Liver (tissue), 8 donors: ENCODE measurements at regions not wholly inside any gene's neighbourhood (a gene's known extent, or its start where the extent isn't known, plus 50 kb on each side); places are given as distances from the start of the nearest gene placed in this dataset.

ENCODE experiments used
- DNase-seq: peaks from one replicate; pipeline ENCODE4 v3.0.0-alpha.2; 2017; ENCODE audit warnings: low spot score
- H3K27ac ChIP-seq, 2 donors: one replicate each; pipeline ENCODE4 v1.7.0; 2013; ENCODE audit warnings: inconsistent platforms in 2 of 2, low read length in 2 of 2, control low read depth in 1 of 2, low read depth in 1 of 2, mild to moderate bottlenecking in 1 of 2
- H3K27me3 ChIP-seq, 4 donors: one replicate each; pipeline versions ENCODE4 v1.6.1 to v1.7.0; 2013; ENCODE audit warnings: low read length in 3 of 4, inconsistent platforms in 1 of 4, mild to moderate bottlenecking in 1 of 4, moderate library complexity in 1 of 4; ENCODE audit not compliant: control insufficient read depth in 4 of 4, insufficient read depth in 4 of 4
- H3K36me3 ChIP-seq, 4 donors: one replicate each; pipeline versions ENCODE4 v1.6.1 to v1.7.0; 2013; ENCODE audit warnings: low read length in 3 of 4, mild to moderate bottlenecking in 3 of 4, low read depth in 1 of 4, moderate library complexity in 1 of 4; ENCODE audit not compliant: control insufficient read depth in 4 of 4, insufficient read depth in 3 of 4
- H3K4me1 ChIP-seq, 4 donors: one replicate each; pipeline versions ENCODE4 v1.6.1 to v1.7.0; 2013; ENCODE audit warnings: low read length in 3 of 4, mild to moderate bottlenecking in 3 of 4, moderate library complexity in 1 of 4; ENCODE audit not compliant: control insufficient read depth in 4 of 4, insufficient read depth in 4 of 4
- H3K4me3 ChIP-seq, 3 donors: one replicate each; pipeline versions ENCODE4 v1.6.1 to v1.7.0; 2013; ENCODE audit warnings: low read length in 3 of 3, control low read depth in 1 of 3, low read depth in 1 of 3, mild to moderate bottlenecking in 1 of 3
- H3K9ac ChIP-seq, 2 donors: one replicate each; pipeline ENCODE4 v1.7.0; 2013; ENCODE audit warnings: low read length in 2 of 2, mild to moderate bottlenecking in 2 of 2, moderate library complexity in 2 of 2, control low read depth in 1 of 2, low read depth in 1 of 2
- H3K9me3 ChIP-seq, 4 donors: one replicate each; pipeline versions ENCODE4 v1.6.1 to v1.7.0; 2013; ENCODE audit warnings: low read length in 3 of 4; ENCODE audit not compliant: control insufficient read depth in 4 of 4
- ATF3 ChIP-seq: IDR thresholded peaks from 2 replicates; pipeline ENCODE4 v1.6.1; 2016; ENCODE audit warnings: antibody characterized with exemption
- CTCF ChIP-seq: fragments of 150-350 bp; IDR thresholded peaks from 2 replicates; pipeline ENCODE4 v1.5.1; 2017; ENCODE audit warnings: improper control_type of control experiment, low read depth, low read length; ENCODE audit not compliant: missing input control
- EGR1 ChIP-seq, 2 donors: IDR thresholded peaks; 2 replicates each; pipeline ENCODE4 v1.6.1; 2016 to 2018; ENCODE audit warnings: antibody characterized with exemption in 2 of 2, low read depth in 2 of 2
- FOXA1 ChIP-seq: IDR thresholded peaks from 2 replicates; pipeline ENCODE4 v1.6.1; 2016; ENCODE audit warnings: antibody characterized with exemption
- FOXA2 ChIP-seq: IDR thresholded peaks from 2 replicates; pipeline ENCODE4 v1.6.1; 2016; ENCODE audit warnings: antibody characterized with exemption
- GABPA ChIP-seq, 2 donors: IDR thresholded peaks in 1 of 2; conservative IDR thresholded peaks in 1 of 2; 2 replicates each; pipeline ENCODE4 v1.6.1; 2016; ENCODE audit warnings: antibody characterized with exemption in 2 of 2, mild to moderate bottlenecking in 1 of 2, moderate library complexity in 1 of 2
- HNF4A ChIP-seq, 2 donors: conservative IDR thresholded peaks; 2 replicates each; pipeline ENCODE4 v1.6.1; 2016; ENCODE audit warnings: antibody characterized with exemption in 2 of 2, mild to moderate bottlenecking in 2 of 2
- HNF4G ChIP-seq: IDR thresholded peaks from 2 replicates; pipeline ENCODE4 v1.6.1; 2016; ENCODE audit warnings: antibody characterized with exemption
- JUND ChIP-seq, 2 donors: IDR thresholded peaks; 2 replicates each; pipeline ENCODE4 v1.6.1; 2016; ENCODE audit warnings: antibody characterized with exemption in 2 of 2
- MAX ChIP-seq: IDR thresholded peaks from 2 replicates; pipeline ENCODE4 v1.6.1; 2016; ENCODE audit warnings: antibody characterized with exemption
- NR2F2 ChIP-seq: IDR thresholded peaks from 2 replicates; pipeline ENCODE4 v1.6.1; 2016; ENCODE audit warnings: antibody characterized with exemption
- RAD21 ChIP-seq, 2 donors: IDR thresholded peaks; 2 replicates each; pipeline ENCODE4 v1.6.1; 2016; ENCODE audit warnings: antibody characterized with exemption in 2 of 2, mild to moderate bottlenecking in 2 of 2
- SP1 ChIP-seq: IDR thresholded peaks from 2 replicates; pipeline ENCODE4 v1.6.1; 2018; ENCODE audit warnings: antibody characterized with exemption, mild to moderate bottlenecking
- TAF1 ChIP-seq: conservative IDR thresholded peaks from 2 replicates; pipeline ENCODE4 v1.6.1; 2016; ENCODE audit warnings: antibody characterized with exemption, mild to moderate bottlenecking
- YY1 ChIP-seq: IDR thresholded peaks from 2 replicates; pipeline ENCODE4 v1.6.1; 2016; ENCODE audit warnings: antibody characterized with exemption, mild to moderate bottlenecking
- ZBTB33 ChIP-seq: IDR thresholded peaks from 2 replicates; pipeline ENCODE4 v1.6.1; 2016; ENCODE audit warnings: antibody characterized with exemption
- WGBS: extraction: QIAGEN DNeasy Blood & Tissue Kit; methylation state at CpG from one replicate; pipeline ENCODE4 v1.1.7; 2013; 5-methylcytosine and 5-hydroxymethylcytosine counted together
- donor health status: healthy.
- donor health status: healthy.
- donor health status: healthy.
- donor health status: healthy.
- donor health status: healthy.

DNA sequence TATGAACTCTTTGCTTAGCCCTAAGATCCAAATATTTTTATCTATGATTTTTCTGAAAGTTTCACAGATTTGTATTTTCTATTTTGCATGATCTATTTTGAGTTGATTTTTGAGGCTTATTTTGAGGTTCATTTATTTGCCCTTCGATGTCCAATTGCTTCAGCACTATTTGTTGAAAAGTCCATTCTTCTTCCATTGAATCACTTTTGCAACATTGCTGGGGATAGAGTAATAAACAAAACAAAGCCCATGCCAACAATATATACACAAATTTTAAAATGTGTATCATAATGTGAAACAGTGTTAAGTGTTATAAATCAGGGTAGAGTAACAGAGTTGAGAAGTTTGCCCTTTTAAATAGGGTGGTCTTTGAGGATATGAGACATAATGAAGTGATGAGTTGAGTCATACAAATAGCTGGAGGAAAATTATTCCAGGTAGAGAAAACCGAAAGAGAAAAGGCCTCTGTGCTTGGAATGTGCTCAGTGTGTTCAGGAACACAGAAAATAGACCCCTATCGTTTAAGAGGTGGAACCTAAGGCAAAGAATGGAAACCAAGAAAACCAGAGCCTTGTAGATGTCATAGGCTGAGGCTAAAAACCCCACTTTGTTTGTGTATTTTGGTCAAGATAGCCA, 172.7 kb upstream of the NR5A2 start:
- Histone ChIP-seq H3K9ac (no peak overlapping the region), H3K36me3 (no peaks in the 10 kb centered on the region), H3K27ac (no peak overlapping the region), H3K4me3 (no peak overlapping the region), H3K27me3 (no peaks in the 10 kb centered on the region), H3K4me1 (no peaks in the 10 kb centered on the region), H3K9me3 (no peaks in the 10 kb centered on the region)
- WGBS, result 86% methylated on average over 3 of the region's 3 CpGs
- TF ChIP-seq CTCF, result no peak
- TF ChIP-seq SP1, result no peak
- TF ChIP-seq MAX, result no peak
- no peak for TF ChIP-seq RAD21 (IDR thresholded peaks at IDR 0.05)
- TF ChIP-seq YY1, result no peak
- no peak for TF ChIP-seq EGR1 (IDR thresholded peaks at IDR 0.05; ENCODE audit: low read depth in 2 of 2)
- TF ChIP-seq FOXA1, result no peak
- TF ChIP-seq FOXA2, result no peak
- TF ChIP-seq ATF3, result no peak
- TF ChIP-seq HNF4G, result no peak
- no peak for TF ChIP-seq ZBTB33
- TF ChIP-seq HNF4A (conservative IDR thresholded peaks at IDR 0.05), result no peak
- TF ChIP-seq NR2F2, result no peak
- TF ChIP-seq TAF1, result no peak
- no peak for TF ChIP-seq GABPA (IDR thresholded peaks at IDR 0.05 in 1 of 2, conservative IDR thresholded peaks at IDR 0.05 in 1 of 2)
- DNase-seq, result no peak

DNA sequence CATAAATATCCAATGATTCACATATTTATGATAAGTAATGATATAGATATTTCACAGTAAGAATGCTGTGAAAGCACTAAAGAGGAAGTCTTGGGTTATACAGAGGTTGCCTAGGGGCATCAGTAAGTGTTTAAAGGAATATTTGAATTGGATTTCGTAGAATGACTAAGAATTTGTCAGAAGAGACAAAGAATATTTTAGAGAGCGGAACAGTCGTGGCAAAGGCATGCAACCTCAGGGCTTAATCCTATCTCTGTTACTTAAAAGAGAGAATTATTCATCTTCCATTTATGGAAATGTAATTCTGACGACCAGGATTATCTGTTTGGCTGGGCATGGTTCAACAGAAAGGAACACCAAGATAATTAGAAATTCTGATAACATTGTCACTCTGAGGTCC, 171.9 kb upstream of the NR5A2 start:
- WGBS, result 78% methylated on average over 4 of the region's 4 CpGs
- DNase-seq, result no peak
- no peak for TF ChIP-seq JUND (IDR thresholded peaks at IDR 0.05)
- no peak for TF ChIP-seq ATF3
- no peak for TF ChIP-seq HNF4G

More for the DNA sequence above, 171.9 kb upstream of the NR5A2 start:
- Histone ChIP-seq H3K9ac (no peak overlapping the region), H3K36me3 (no peaks in the 10 kb centered on the region), H3K4me1 (no peaks in the 10 kb centered on the region), H3K9me3 (no peaks in the 10 kb centered on the region), H3K27me3 (no peaks in the 10 kb centered on the region), H3K4me3 (no peak overlapping the region), H3K27ac (no peak overlapping the region)
